A673 (cell line): ENCODE measurements at regions not wholly inside any gene's neighbourhood (a gene's known extent, or its start where the extent isn't known, plus 50 kb on each side); places are given as distances from the start of the nearest gene placed in this dataset.

Experiments
- BruUV-seq: library from RNA; stranded (reverse); fragments of 400-500 nt; replicated peaks from 2 replicates; lab custom pipeline; 2021; lab: Mats Ljungman, UMichigan
- CTCF ChIA-PET: fragments of 300-600 bp; sonication (Branson Sonifier 250); formaldehyde crosslinking; loops from one replicate; lab custom pipeline; 2022; ENCODE audit warnings: antibody characterized with exemption; lab: Charles Lee
- POLR2A ChIA-PET: fragments of 300-600 bp; sonication (Branson Sonifier 250); formaldehyde crosslinking; loops from one replicate; lab custom pipeline; 2022; ENCODE audit warnings: antibody characterized with exemption; ENCODE audit not compliant: low non-redundant PET; lab: Charles Lee
- DNase-seq: peaks from one replicate; pipeline ENCODE4 v3.0.0-alpha.2; 2015; ENCODE audit warnings: low spot score
- H3K27ac ChIP-seq: fragments of 200-600 bp; sonication (generic); 2 replicates; pipeline ENCODE4 v1.5.1; 2016; ENCODE audit warnings: mixed run types, low read depth, mild to moderate bottlenecking, mixed read lengths, antibody characterized with exemption, low read length; ENCODE audit not compliant: poor library complexity, severe bottlenecking
- H3K27me3 ChIP-seq: fragments of 200-600 bp; sonication (generic); replicated peaks from 2 replicates; pipeline ENCODE4 v1.6.1; 2017; ENCODE audit warnings: mixed run types, low read depth, mild to moderate bottlenecking, mixed read lengths, antibody characterized with exemption, low read length; ENCODE audit not compliant: insufficient read depth, poor library complexity
- H3K36me3 ChIP-seq: fragments of 200-600 bp; sonication (generic); 2 replicates; pipeline ENCODE4 v1.6.1; 2016; ENCODE audit warnings: mixed run types, mild to moderate bottlenecking, mixed read lengths, antibody characterized with exemption, low read length; ENCODE audit not compliant: insufficient read depth, poor library complexity, severe bottlenecking
- H3K4me1 ChIP-seq: fragments of 200-600 bp; sonication (generic); 2 replicates; pipeline ENCODE4 v1.6.1; 2017; ENCODE audit warnings: mixed run types, mild to moderate bottlenecking, mixed read lengths, antibody characterized with exemption, low read length; ENCODE audit not compliant: insufficient read depth, poor library complexity, severe bottlenecking
- H3K4me3 ChIP-seq: fragments of 200-600 bp; sonication (generic); 2 replicates; pipeline ENCODE4 v1.5.1; 2016; ENCODE audit warnings: low read depth, mixed run types, mild to moderate bottlenecking, mixed read lengths, low read length; ENCODE audit not compliant: poor library complexity, severe bottlenecking
- H3K9me3 ChIP-seq: fragments of 200-600 bp; sonication (generic); 2 replicates; pipeline ENCODE4 v1.6.1; 2016; ENCODE audit warnings: mixed run types, low read depth, mild to moderate bottlenecking, mixed read lengths, antibody characterized with exemption, low read length; ENCODE audit not compliant: poor library complexity, severe bottlenecking
- CTCF ChIP-seq: fragments of 300-800, 200-600 bp; sonication (generic); conservative IDR thresholded peaks from 2 replicates; pipeline ENCODE4 v1.5.1; 2017; ENCODE audit warnings: low read depth, mild to moderate bottlenecking, antibody characterized with exemption, low read length, moderate library complexity, mixed read lengths
- EZH2 ChIP-seq: fragments of 200-600 bp; sonication (generic); IDR thresholded peaks from 2 replicates; pipeline ENCODE4 v1.6.1; 2017; ENCODE audit warnings: borderline replicate concordance, low read depth, mild to moderate bottlenecking, mixed read lengths, antibody characterized with exemption, low read length; ENCODE audit not compliant: poor library complexity, severe bottlenecking
- intact Hi-C: fragments of 100-400 bp; cut with micrococcal nuclease; formaldehyde crosslinking; loops from one replicate; pipeline ENCODE4 v1.10.0; 2022; ENCODE audit not compliant: unreplicated experiment

GRCh38 chr4:103303011-103303410 is 104.9 kb upstream of the CENPE start:
- Histone ChIP-seq H3K36me3 (no peaks in the 10 kb centered on the region), H3K27me3 (peaks cover 18% of the 10 kb centered on the region), H3K4me3 (no peak overlapping the region), H3K9me3 (no peaks in the 10 kb centered on the region), H3K27ac (no peak overlapping the region), H3K4me1 (no peaks in the 10 kb centered on the region)
- intact Hi-C loops: no loop called here
- DNase-seq: no peak
- CTCF ChIA-PET: interaction anchor here (0.6 kb wide), 1 partner anchor 628 kb away, joined by 3 read pairs; no protein-coding TSS in a partner anchor
- no peak for TF ChIP-seq EZH2
- no peak for TF ChIP-seq CTCF
- POLR2A ChIA-PET: no interaction called here
- no TSS peak for BruUV-seq

- ChIA-PET POLR2A (no interaction called here), CTCF (no interaction called here)
- H3K9me3 ChIP-seq: no peaks in the 10 kb centered on the region
- H3K4me1 ChIP-seq: no peaks in the 10 kb centered on the region
- TF ChIP-seq CTCF (no peak), EZH2 (no peak)
- no peak overlapping the region for H3K27ac ChIP-seq
- DNase-seq: no peak
- no peaks in the 10 kb centered on the region for H3K36me3 ChIP-seq
- peaks cover 26% of the 10 kb centered on the region for H3K27me3 ChIP-seq
- no TSS peak for BruUV-seq
- intact Hi-C loops: no loop called here
- no peak overlapping the region for H3K4me3 ChIP-seq
Measured at GRCh38 chr4:103292959-103293358, 94.8 kb upstream of the CENPE start.

- Histone ChIP-seq H3K9me3 (no peaks in the 10 kb centered on the region), H3K4me1 (no peaks in the 10 kb centered on the region), H3K4me3 (no peak overlapping the region), H3K27me3 (peaks cover 26% of the 10 kb centered on the region), H3K27ac (no peak overlapping the region), H3K36me3 (no peaks in the 10 kb centered on the region)
- DNase-seq: no peak
- CTCF ChIA-PET: no interaction called here
- intact Hi-C loops: no loop called here
- TF ChIP-seq EZH2: no peak
- TF ChIP-seq CTCF: no peak
- POLR2A ChIA-PET: no interaction called here
- BruUV-seq: no TSS peak
Measured at GRCh38 chr4:103292373-103292772, 94.2 kb upstream of the CENPE start.
